ENCODE measurements at regions not wholly inside any gene's neighbourhood (a gene's known extent, or its start where the extent isn't known, plus 50 kb on each side); places are given as distances from the start of the nearest gene placed in this dataset.

DNA sequence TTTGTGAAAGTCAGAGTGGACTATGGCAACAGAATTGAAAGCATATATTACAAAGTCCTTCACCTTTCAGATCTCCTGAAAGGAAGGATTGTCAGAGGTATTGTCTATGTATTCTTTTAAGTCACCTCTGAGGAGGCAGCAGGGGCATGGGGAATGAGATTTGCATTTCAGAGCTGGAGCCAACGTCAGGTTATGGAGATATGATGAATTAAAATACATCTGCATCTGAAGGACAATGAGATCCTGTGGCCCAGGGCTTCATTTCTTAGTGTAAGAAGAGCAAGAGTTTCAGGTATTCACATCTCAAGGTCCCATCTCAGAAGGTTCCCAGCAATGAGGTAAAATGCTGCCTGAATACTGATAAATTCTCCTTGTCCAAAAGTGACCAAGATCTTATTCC, 695.8 kb downstream of the TUSC7 start:
- no peak for TF ChIP-seq CTCF (IDR thresholded peaks at IDR 0.05)
- TF ChIP-seq POLR2A (IDR thresholded peaks at IDR 0.05) = no peak

Data from Peyer's patch (tissue), 4 donors.